Hematopoietic multipotent progenitor cell treated with erythropoietin and hydrocortisone succinate and interleukin-3 and kit ligand, for 6 days (in vitro differentiated cells): ENCODE measurements at regions not wholly inside any gene's neighbourhood (a gene's known extent, or its start where the extent isn't known, plus 50 kb on each side); places are given as distances from the start of the nearest gene placed in this dataset.
"Not testable (repeated sequence)": the region's sequence is repeated elsewhere in the genome, so short reads cannot be mapped to it uniquely, and the experiment has no call there.

Experiments
- DNase-seq: peaks from one replicate; pipeline ENCODE4 v3.0.0-alpha.2; 2015

DNA sequence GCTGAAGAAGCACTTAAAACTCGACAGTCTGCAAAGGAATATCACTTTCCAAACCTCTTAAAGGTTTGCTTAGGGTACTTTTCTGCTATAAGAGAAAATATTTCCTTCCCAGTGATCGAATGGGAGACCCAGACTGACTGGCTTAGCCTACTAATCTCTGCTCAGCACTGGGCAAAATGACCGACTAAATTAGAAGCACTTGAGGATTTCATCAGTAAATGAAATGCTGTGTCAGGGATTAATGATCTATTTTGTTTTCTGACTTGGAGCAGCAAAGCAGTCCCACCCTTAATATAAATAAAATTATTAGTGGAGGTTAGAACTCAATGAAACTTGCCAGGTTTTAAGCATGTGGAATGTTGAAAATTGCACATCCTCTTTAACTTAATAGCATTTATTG lies 411.6 kb downstream of the NEBL start:
- no peak for DNase-seq

DNA sequence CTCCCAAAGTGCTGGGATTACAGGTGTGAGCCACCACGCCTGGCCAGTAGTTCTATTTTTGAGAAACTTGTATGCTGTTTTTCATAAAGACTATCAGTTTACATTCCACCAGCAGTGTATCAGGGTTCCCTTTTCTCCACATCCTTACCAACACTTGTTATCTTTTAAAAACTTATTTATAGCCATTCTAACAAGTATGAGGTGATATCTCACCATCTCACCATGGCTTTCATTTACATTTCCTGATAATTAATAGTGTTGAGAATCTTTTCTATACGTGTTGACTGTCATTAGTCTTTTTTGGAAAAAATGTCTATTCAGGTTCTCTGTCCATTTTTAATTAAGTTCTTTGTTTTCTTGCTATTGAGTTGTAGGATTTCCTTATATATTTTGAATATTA lies 416.1 kb downstream of the NEBL start:
- no peak for DNase-seq

DNA sequence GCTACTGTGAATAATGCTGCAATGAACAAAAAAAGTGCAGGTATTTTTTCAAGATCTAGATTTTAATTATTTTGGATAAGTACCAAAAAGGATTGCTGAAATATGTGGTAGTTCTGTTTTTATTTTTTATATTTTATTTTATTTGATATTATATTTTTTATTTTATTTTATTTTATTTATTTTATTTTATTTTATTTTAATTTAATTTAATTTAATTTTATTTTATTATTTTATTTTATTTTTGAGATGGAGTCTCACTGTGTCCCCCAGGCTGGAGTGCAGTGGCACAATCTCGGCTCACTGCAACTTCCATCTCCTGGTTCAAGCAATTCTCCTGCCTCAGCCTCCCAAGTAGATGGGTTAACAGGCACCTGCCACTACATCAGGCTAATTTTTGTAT lies 416.5 kb downstream of the NEBL start:
- not testable (repeated sequence) for DNase-seq

DNA sequence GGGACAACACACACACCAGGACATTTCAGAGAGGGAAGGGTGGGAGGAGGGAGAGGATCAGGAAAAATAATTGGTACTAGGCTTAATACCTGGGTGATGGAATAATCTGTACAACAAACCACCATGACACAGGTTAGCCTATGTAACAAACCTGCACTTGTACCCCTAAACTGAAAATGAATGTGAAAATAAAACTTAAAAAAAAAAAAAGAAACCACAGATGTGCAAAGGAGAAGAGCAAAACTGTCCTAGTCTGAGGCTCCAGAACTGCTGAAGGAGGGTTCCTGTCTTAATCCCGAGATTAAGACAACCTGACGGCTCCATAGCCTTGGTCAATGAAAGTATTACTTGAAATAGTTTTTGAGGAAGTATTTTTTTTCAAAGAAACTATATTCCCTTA lies 423.0 kb downstream of the NEBL start:
- DNase-seq: no peak

DNA sequence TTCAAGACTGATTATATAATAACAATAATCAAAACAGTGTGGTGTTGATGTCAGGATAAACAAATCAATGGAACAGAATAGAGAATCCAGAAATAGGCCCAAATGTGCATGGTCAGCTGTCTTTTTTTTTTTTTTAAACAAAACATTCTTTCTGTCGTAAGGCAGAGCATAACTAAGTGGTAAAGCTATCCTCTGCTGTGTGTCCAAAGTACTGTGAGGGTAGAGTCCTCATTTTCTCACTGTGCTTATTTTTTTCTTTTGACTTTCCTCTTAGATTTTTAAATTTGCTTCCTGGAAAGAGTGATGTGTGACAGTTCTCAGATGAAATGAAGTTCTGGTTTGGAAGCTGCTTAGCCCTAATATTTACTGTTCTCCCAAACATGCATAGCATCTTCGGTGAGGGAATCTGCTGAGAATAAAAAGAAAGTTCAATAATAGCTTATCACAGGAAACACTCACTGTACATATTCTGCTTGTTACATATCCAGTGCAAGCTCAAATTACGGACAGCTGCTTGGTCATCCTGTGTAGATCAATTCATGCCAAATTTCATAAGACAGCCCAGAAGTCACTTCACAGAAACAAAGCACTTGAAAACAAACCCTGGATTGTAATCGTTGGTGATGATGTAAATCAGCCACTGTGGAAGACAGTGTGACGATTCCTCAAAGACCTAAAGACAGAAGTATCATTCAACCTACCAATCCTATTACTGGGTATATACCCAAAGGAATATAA lies 423.9 kb downstream of the NEBL start:
- no peak for DNase-seq

DNA sequence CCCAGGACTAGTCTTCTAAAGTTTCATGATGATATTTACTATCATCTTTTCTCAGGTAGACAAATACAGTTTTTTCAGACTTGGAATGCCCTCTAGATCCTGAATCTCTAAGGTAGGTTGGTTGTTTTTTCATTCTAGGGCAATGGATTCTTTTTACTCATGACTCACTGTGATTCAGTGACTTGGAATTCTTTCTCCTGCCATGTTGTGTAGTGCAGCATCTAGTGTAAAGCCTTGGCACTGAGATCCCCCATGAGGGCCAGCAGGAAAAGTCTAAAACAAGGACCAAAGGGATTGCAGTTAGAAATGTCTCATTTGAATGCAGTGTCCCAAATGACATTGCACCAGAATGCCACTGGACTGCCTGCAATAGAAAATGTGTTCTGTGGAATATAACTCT lies 430.4 kb downstream of the NEBL start:
- DNase-seq: no peak

DNA sequence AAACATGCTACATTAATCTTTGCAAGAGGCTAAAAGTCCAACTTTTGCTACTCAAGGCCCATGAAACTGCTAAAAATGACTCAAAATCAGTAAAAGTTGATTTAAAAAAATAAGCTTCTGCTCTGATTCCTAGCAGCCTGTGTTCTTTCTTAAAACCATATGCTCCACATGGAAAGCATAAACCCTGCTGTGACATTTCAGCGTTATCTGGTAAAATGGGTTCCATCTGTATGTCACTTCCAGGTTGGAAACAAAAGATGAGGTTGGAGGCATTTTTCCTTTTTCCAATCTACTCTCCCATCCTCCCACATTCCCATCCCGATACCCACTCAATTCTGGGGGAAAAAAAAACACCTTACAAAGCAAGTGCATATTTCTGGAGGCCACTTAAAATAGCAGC lies 439.5 kb downstream of the NEBL start:
- no peak for DNase-seq

DNA sequence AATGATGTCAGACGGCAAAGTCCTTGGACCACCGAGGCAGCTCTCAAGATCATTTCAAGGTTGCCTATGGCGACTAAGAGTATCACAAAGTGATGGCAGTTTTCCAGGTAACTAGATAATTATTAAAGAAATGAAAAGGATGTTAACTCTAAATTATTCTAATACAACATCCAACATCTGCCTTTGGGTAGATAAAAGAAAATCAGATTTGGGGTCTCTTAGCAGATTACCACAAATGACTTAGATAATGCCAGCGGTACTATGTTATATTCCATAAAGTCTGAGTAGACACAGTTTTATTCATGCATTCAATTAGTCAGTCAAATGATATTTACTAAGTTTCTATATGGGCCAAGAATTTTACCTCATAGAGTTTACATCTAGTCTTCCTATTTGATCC lies 441.3 kb downstream of the NEBL start:
- no peak for DNase-seq

DNA sequence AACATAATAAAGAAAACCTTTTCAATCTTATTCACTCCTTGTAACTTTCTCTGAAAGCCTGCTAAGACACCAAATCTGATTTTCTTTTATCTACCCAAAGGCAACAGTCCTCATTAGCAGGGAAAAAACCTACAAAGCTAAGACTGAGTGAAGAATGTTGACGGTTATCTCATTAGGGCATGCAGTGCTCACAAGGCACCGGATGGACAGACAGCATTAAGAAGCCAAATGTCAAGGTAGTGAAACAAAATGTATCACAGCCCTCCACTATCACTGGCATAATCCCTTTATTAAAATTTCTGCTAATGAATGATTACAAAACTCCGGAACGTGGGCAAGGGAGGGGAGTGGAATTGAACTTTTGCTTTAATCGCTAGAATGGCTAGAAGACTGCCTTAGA lies 442.8 kb downstream of the NEBL start:
- DNase-seq: no peak

DNA sequence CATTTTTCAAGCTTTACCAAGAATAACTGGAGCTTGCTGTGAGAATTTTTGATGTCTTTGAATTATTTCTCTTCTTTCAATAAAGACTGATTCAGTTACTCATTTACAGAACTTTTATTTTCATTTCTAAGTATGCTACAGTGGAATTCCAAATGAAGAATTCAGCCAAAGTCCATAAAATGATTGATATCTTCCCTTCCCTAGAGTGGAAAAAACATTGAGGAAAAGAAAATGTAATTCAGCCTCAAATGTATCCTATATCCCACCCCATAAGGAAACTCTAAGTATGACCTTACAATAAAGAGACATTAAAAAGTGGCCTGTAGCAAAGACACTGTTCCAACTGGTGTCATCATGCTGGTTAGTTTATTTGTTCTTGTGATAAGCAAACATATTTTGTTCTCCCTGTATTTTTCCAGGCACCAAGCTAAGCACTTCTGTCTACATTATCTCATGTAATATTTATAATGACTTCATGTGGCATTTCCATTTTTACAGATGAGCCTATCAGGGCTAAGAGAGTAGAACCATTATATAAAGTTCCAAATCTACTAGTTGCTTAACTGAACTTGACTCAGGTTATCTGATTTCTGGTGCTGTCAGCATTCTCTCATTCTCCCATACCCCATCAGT lies 450.4 kb downstream of the NEBL start:
- DNase-seq: no peak

DNA sequence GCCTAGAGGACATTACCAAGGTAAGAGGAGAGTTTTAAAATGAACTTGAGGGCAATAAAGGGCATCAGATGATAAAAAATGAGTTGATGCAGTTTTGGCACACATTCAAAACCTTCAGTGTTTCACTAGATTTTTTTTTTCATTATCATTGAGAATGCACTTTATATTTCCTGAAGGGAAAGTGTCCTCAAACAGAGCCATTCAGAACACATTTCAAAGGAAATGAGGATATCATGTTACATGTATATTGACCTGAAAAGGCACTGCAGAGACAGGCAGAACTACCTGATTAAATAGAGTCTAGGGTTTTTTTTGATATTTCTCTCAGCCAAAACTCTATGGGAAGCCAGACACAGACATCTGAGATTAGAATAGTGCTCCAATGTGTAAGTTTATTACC lies 454.0 kb downstream of the NEBL start:
- DNase-seq: no peak

DNA sequence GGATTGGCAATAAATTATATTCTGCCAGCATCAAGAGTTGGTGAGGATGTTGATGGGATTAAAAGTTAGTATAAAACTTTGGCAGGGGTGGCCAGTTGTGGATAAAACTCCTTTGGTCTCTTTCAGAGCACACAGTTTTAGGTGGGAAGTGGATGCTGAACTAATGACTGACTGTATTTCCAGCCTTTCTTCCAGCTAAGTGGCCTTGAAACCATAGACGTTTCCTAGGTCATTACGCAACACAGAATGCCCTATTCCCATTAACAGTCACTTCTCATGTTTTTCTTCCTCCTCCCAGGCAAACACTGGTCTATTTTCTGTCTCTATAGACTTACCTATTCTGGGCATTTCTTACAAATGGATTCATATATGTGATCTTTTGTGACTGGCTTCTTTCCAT lies 467.4 kb downstream of the NEBL start:
- no peak for DNase-seq

DNA sequence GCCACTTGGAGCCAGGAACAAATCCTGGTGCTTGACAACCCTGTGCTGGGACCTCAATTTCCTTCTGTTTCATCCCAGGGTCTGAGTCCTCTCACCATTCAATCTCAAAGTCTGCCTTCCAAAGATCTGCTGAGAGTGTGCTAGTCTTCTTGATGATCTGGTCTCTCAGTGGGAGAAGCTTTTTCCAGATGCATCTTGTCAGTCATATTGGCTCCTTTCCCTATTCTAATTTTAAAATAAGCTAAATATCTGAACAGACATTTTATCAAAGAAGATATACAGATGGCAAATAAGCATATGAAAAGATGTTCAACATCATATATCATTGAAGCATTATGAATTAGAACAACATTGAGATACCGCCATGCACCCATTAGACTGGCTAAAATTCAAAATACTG lies 469.3 kb downstream of the NEBL start:
- DNase-seq: no peak

DNA sequence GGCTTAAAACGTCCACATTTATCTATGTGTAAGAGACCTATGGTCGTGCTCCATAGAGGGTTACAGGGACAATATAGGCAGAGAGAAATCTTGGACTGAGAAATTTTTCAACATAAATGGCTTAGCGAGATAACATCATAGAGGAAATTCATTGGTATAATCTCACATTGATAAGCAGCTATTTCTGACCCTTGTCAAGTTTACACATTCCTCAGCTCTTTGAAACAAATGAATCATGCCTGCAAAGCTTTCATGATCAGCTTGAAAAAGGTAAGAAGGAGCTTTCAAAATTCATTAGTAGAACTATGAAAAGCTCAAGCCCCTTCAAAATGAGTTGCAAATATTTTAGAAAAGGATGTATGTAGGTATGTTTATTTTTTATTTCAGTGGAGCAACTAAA lies 478.8 kb downstream of the NEBL start:
- no peak for DNase-seq

DNA sequence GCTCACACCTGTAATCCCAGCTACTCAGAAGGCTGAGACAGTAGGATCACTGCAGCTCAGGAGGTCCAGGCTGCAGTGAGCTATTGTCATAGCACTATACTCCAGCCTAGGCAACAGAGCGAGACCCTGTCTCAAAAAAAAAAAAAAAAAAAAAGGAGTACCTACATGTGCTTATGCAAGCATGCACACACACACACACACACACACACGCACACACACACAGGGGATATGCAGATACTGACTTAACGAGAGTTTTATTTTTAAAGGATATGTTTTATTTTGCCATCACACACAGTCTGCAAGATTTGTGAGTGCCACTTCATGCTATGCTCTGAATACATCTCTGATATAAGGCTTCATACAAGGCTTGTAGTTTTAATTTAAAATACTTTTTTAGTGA lies 479.3 kb downstream of the NEBL start:
- no peak for DNase-seq

DNA sequence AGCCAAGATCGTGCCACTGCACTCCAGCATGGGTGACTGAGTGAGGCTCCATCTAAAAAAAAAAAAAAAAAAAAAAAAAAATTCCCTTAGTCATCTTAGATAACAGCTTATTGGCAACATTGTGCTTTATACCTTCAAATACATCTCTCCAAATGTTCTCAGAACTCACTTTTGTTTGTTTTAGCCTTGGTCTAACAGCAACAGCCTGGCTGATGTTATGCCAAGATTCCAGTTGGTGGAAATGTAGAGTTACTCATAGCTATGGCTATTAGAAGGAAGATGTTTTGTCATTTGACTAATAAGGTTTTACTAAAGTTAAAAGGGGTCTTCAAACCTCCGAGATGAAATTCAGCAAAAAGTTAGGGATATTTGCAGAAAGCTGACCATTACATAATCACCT lies 481.4 kb downstream of the NEBL start:
- DNase-seq: no peak

DNA sequence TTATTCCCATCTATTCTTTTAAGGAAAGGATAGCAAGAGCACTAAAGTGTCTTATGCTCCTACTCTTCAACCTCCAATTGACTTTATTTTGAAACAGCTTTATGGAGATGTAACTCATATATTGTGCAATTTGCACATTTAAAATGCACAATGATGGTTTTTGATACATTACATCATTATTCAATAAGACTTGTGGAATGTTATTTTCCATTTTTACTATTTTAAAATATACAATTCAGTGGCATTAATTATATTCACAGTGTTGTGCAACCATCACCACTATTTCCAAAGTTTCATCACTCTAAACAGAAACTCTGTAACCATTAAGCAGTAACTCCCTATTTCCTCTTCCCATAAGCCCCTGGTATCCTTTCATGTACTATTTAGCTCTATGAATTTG lies 489.8 kb downstream of the NEBL start:
- DNase-seq: no peak

DNA sequence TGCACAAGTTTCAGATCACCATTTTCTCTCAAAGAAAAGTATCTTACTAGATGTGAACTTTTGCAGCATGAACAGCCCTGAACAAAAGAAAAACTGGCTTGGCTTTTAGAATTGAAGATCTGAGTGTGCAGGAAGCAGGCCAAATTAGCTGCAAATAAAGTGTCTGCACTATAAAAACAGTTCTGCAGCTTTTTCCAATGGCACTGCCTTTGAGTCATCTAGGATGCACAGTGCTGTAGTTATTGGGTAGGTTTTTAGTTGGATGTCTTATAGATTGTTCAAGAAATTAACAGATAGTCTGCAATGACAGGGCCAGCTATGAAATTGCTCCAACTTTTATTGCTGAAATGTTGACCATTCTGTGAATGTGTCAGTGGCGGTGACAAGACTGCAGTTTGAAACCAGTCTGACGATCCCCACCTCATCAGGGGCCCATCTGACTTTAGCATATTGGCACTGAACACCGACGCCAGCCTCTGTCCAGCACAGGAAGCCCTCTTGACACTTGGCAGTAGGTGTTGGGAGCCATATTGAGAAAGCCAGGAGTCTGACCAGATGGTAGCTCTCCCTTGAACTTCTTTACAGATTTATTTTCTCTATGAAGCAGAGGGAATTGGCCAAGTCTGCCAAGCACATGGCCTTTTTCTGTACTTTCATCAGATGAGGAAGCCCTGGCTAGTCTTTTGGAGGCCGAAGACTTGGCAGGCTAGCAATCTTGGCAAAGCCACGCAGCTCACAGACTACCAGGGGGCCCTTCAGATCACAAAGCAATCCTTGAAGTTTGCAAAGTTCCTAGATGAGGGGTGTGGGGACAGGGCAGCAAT lies 490.6 kb downstream of the NEBL start:
- no peak for DNase-seq

DNA sequence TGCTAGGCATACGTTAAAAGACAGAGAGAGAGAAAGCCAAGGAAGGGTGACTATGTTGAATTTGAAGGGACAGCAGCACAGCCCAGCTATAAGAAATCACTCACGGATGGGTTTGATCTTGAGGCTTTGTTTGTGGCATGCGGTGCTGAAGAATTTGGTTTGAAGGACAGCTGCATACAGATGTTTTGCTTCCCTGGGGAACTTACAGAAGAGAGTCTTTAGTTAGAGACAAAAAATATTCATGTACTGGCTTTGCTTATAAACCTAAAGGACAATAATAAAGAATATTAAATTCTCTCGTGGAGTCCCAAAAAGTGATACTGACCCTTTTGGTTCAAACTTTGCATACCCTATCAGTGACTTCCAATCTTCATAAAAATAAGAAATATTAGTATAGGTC lies 491.4 kb downstream of the NEBL start:
- DNase-seq: no peak

DNA sequence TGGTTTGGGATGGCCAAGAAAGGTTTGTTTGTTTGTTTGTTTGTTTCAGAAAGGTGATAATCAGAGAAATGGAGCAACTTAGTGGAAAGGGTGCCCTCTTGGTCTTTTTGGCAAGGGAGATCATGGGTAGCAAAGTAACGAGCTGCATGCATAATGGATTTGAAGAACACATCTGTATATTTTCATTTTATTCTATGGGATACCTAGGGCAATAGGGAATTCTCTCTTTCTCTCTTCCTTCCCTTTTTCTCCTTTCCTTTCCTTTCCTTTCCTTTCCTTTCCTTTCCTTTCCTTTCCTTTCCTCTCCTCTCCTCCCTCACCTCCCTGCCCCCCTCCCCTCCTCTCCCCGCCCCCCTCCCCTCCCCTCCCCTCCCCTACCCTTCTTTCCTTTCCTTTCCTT lies 492.1 kb downstream of the NEBL start:
- DNase-seq: no peak

DNA sequence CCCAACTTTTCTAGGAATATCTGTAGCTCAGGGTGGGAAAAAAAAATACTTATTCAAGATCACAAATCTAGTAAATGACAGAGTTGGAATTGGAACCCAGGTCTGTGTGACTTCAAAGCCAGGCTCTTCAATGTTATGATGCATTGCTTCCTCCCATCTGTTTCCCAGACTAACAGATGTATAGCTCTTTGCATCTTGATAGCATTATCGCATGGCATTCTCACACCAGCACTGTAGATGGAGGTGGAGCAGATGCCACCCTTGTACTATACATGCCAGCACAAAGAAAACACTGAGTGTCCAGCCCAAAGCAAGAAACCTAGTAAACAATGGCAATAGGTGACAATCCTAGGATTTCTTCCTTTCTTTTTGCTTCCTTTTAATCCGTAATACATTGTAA lies 497.3 kb downstream of the NEBL start:
- no peak for DNase-seq

DNA sequence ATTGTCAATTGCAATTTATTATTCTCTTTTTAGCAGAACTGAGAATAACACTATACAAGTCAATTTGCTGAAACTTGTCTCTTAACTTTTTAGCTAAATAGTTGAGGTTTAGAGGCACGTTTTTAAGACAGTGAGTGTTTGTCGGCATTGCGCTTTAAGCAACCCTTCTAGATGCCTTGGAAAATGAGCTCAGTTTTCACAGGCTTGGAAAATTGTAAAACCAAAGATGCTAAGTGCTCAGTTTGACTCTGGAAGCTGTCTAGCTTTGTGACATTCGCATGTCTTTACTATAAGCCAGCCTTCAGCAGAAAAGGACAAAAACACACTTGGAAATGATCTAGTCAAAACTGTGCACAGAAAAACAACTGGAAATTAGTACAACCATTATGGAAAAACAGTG lies 500.4 kb downstream of the NEBL start:
- DNase-seq: no peak

DNA sequence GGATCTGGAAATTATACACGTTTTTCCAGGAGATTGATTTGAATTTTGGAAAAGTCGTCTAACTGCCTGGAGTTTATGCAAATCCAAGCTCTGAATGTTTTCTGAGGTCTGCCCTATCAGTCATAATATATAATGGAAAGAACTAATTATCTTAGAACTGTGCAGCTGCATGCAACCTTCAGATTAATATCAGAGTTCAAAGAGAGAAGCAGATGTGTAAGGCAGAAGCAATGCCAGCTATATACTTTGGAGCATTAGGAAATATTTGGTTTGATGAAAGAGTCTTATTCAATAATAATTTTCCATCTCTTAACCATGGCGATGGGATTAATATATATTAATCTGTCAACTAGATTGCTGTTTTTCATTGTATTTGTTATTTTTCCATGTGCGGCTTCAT lies 500.9 kb downstream of the NEBL start:
- no peak for DNase-seq

DNA sequence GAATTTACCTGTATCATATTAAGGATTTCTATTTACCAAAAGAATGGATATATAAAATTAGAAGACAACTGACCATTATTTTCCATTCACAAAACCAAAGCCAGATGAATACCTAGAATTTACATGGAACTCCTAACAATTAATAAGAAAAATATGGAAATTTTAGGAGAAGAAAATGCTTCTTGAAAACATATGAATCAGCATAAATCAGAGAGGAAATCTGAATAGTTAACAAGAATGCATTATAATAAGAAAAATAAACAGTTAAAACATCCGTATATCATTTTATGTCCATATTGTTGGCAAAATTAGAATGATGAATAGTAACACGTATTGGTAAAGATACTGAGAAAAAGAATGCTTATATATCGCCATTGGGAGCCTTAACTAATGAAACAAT lies 505.5 kb downstream of the NEBL start:
- DNase-seq: no peak
